ENCODE measurements at regions not wholly inside any gene's neighbourhood (a gene's known extent, or its start where the extent isn't known, plus 50 kb on each side); places are given as distances from the start of the nearest gene placed in this dataset.

GRCh38 chr5:29719171-29719570 lies 1474.3 kb upstream of the CDH6 start:
- Histone ChIP-seq H3K4ac (replicated peaks; ENCODE audit: insufficient read length, low read depth, low read length) (no peak overlapping the region), H3K9me3 (ENCODE audit: insufficient read depth in 2 of 2, low read depth in 1 of 2, low read length in 1 of 2) (no peaks in the 10 kb centered on the region), H2BK5ac (ENCODE audit: low read depth, low read length) (no peak overlapping the region), H2AFZ (ENCODE audit: low read length) (no peak overlapping the region), H3K79me2 (ENCODE audit: control insufficient read depth in 1 of 2, insufficient read depth in 2 of 2, low read length in 2 of 2) (no peaks in the 10 kb centered on the region), H2BK120ac (replicated peaks; ENCODE audit: low read depth, low read length) (no peak overlapping the region), H3K36me3 (ENCODE audit: control insufficient read depth in 2 of 4, insufficient read depth in 4 of 4, low read length in 3 of 4) (no peaks in the 10 kb centered on the region), H3K27me3 (replicated peaks in 1 of 4; ENCODE audit: control insufficient read depth in 3 of 4, extremely low read depth in 1 of 4, insufficient read depth in 3 of 4, low read length in 3 of 4) (no peaks in the 10 kb centered on the region), H4K5ac (ENCODE audit: insufficient read length, low read depth, low read length) (no peak overlapping the region), H3K14ac (ENCODE audit: insufficient read length) (no peak overlapping the region), H4K20me1 (replicated peaks in 1 of 2; ENCODE audit: control insufficient read depth in 1 of 2, insufficient read depth in 2 of 2, low read length in 2 of 2) (no peaks in the 10 kb centered on the region), H3K23ac (ENCODE audit: insufficient read length) (no peak overlapping the region), H4K8ac (ENCODE audit: extremely low read depth, insufficient read depth, low read length) (no peak overlapping the region), H3K27ac (ENCODE audit: low read depth, low read length) (no peak overlapping the region), H2BK12ac (ENCODE audit: low read depth, low read length) (no peak overlapping the region), H2BK15ac (ENCODE audit: low read length) (no peak overlapping the region), H4K91ac (replicated peaks; ENCODE audit: insufficient read length, low read length) (no peak overlapping the region), H3K9ac (replicated peaks in 1 of 4; ENCODE audit: extremely low read depth in 1 of 4, low read depth in 3 of 4, low read length in 3 of 4) (no peak overlapping the region), H3K4me3 (ENCODE audit: extremely low read depth in 1 of 4, insufficient read depth in 2 of 4, low read depth in 3 of 4, low read length in 4 of 4) (no peak overlapping the region), H3K4me2 (ENCODE audit: insufficient read depth in 1 of 2, low read depth in 2 of 2, low read length in 2 of 2) (no peak overlapping the region), H3K79me1 (ENCODE audit: low read depth, low read length) (no peaks in the 10 kb centered on the region), H3K56ac (replicated peaks; ENCODE audit: insufficient read length, low read depth, low read length) (no peak overlapping the region), H3K4me1 (replicated peaks in 1 of 4; ENCODE audit: control insufficient read depth in 3 of 4, insufficient read depth in 4 of 4, low read length in 3 of 4) (no peaks in the 10 kb centered on the region), H2BK20ac (ENCODE audit: low read length) (no peak overlapping the region), H2AK5ac (ENCODE audit: low read depth, low read length) (no peak overlapping the region), H3K18ac (ENCODE audit: extremely low read depth, low read length) (no peak overlapping the region), H3K23me2 (ENCODE audit: low read depth, low read length) (no peaks in the 10 kb centered on the region; the same call in 1 of the 2 replicates)
- 85% methylated on average over 3 of the region's 3 CpGs; no CpG with 5 or more reads in 1 of the 2 experiments for WGBS, 2 experiments (ENCODE audit: extremely low coverage in 1 of 2, insufficient coverage in 1 of 2, insufficient read length in 1 of 2, insufficient replicate concordance in 2 of 2, low coverage in 1 of 2, low lambda C conversion rate in 2 of 2, missing lambda C conversion rate in 1 of 2)
- no peak for DNase-seq (ENCODE audit: low read depth in 1 of 2, low spot score in 2 of 2)
- ChIA-PET POLR2A (ENCODE audit: partially characterized antibody) (no interaction called here), CTCF (ENCODE audit: partially characterized antibody) (interaction anchor here (0.7 to 1.5 kb wide), 2 partner anchors 21 to 26 kb away, joined by 3 read pairs; no protein-coding TSS in a partner anchor)
- no peak for TF ChIP-seq HDAC6 (IDR thresholded peaks at IDR 0.05; ENCODE audit: low read depth, low read length)
- no peak for FAIRE-seq

Measured in H1 (cell line).